ENCODE measurements at regions not wholly inside any gene's neighbourhood (a gene's known extent, or its start where the extent isn't known, plus 50 kb on each side); places are given as distances from the start of the nearest gene placed in this dataset.

DNA sequence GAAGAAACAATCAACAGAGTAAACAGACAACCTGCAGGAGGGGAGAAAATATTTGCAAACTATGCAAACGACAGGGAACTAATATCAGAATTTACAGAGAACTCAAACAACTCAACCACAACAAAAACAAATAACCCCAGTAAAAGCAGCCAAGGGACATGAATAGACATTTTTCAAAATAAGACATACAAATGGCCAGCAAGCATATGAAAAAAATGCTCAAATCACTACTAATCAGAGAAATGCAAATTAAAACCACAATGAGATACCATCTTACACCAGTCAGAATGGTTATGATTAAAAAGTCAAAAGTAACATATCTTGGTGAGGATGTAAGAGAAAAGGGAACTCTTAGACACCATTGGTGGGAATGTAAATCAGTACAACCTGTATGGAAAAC is 215.0 kb downstream of the THBS2 start:
- H3K36me3 ChIP-seq (ENCODE audit: control insufficient read depth, insufficient read depth, low read length), result no peaks in the 10 kb centered on the region
- no peak overlapping the region for H2AK9ac ChIP-seq (replicated peaks; ENCODE audit: low read depth, low read length, poor library complexity)
- no TSS peak for BruUV-seq (replicated peaks)
- H2AFZ ChIP-seq (replicated peaks; ENCODE audit: low read length, poor library complexity), result no peak overlapping the region
- ChIA-PET POLR2A (ENCODE audit: unreplicated experiment) (no interaction called here), CTCF (no interaction called here)
- no peak for DNase-seq
- no peaks in the 10 kb centered on the region for H4K20me1 ChIP-seq (ENCODE audit: insufficient read depth, low read length)
- dilution Hi-C loops (cut with HindIII; ENCODE audit: low sequenced_read_pairs, unreplicated experiment), result no loop called here
- H3K18ac ChIP-seq (ENCODE audit: low read depth, low read length), result no peak overlapping the region
- H3K23ac ChIP-seq (ENCODE audit: low read depth, low read length), result no peak overlapping the region
- H2BK120ac ChIP-seq (ENCODE audit: low read depth, low read length), result no peak overlapping the region
- no peaks in the 10 kb centered on the region for H3K79me1 ChIP-seq (ENCODE audit: low read depth in 1 of 2, low read length in 2 of 2)
- H3K9ac ChIP-seq (ENCODE audit: low read depth, low read length), result no peak overlapping the region
- no peak overlapping the region for H2BK5ac ChIP-seq (ENCODE audit: low read depth, low read length, poor library complexity, severe bottlenecking)
- H2AK5ac ChIP-seq (ENCODE audit: low read depth, low read length), result no peak overlapping the region
- no peak overlapping the region for H3K27ac ChIP-seq (ENCODE audit: insufficient read depth, low read length)
- no peaks in the 10 kb centered on the region for H3K9me1 ChIP-seq (ENCODE audit: insufficient read depth, low read length)
- no peak overlapping the region for H4K91ac ChIP-seq (ENCODE audit: insufficient read depth, low read depth, low read length)
- no CpG with 5 or more reads among the region's 1 CpG for WGBS, 2 experiments (ENCODE audit: extremely low coverage in 2 of 2, insufficient read length in 1 of 2)
- H4K8ac ChIP-seq (ENCODE audit: low read depth in 2 of 2, low read length in 2 of 2), result no peak overlapping the region
- ATAC-seq (ENCODE audit: low read depth), result no peak
- no peak overlapping the region for H3K4ac ChIP-seq (ENCODE audit: low read depth, low read length)
- H3K9me3 ChIP-seq (ENCODE audit: control insufficient read depth, insufficient read depth, low read length), result peaks cover 2% of the 10 kb centered on the region; the same call in 1 of the 2 replicates
- no peak overlapping the region for H3K4me3 ChIP-seq (ENCODE audit: insufficient read depth, low read depth, low read length)
- in situ Hi-C loops (cut with MboI; ENCODE audit: low sequenced_read_pairs), result no loop called here
- H3K4me2 ChIP-seq (ENCODE audit: low read depth, low read length), result no peak overlapping the region
- TF ChIP-seq MAZ (IDR thresholded peaks at IDR 0.05; ENCODE audit: borderline replicate concordance, low read depth, low read length), result no peak
- TF ChIP-seq FOS (IDR thresholded peaks at IDR 0.05; ENCODE audit: low read depth, low read length), result no peak
- no peak for TF ChIP-seq RFX5 (IDR thresholded peaks at IDR 0.05; ENCODE audit: low read depth, low read length)
- TF ChIP-seq NFE2L2 (IDR thresholded peaks at IDR 0.05; ENCODE audit: low read depth, low read length), result no peak
- TF ChIP-seq CHD1 (IDR thresholded peaks at IDR 0.05; ENCODE audit: low read depth, low read length), result no peak
- TF ChIP-seq BHLHE40 (IDR thresholded peaks at IDR 0.05; ENCODE audit: low read depth, low read length), result no peak
- TF ChIP-seq USF2 (IDR thresholded peaks at IDR 0.05; ENCODE audit: low read depth, low read length), result no peak
- H2BK15ac ChIP-seq (ENCODE audit: low read depth, low read length), result no peak overlapping the region
- no peaks in the 10 kb centered on the region for H3K27me3 ChIP-seq (ENCODE audit: control insufficient read depth, insufficient read depth, low read length)
- H2BK20ac ChIP-seq (ENCODE audit: low read depth, low read length), result no peak overlapping the region
- peaks cover 1% of the 10 kb centered on the region; the same call in 1 of the 2 replicates for H3K4me1 ChIP-seq (ENCODE audit: control insufficient read depth, insufficient read depth, low read length)
- no peak overlapping the region for H3K14ac ChIP-seq (replicated peaks; ENCODE audit: low read depth, low read length)
- no peak overlapping the region for H4K5ac ChIP-seq (ENCODE audit: low read depth, low read length)
- intact Hi-C loops (cut with micrococcal nuclease), result no loop called here
- H3K56ac ChIP-seq (ENCODE audit: extremely low read depth, insufficient read depth, low read length), result no peak overlapping the region
